Prostate gland (tissue), 2 donors: ENCODE measurements at regions not wholly inside any gene's neighbourhood (a gene's known extent, or its start where the extent isn't known, plus 50 kb on each side); places are given as distances from the start of the nearest gene placed in this dataset.

Experiments
- POLR2A ChIP-seq: fragments of 450-650 bp; IDR thresholded peaks from one replicate; pipeline ENCODE4 v1.6.1; 2016; ENCODE audit warnings: antibody characterized with exemption, mild to moderate bottlenecking
- POLR2AphosphoS5 ChIP-seq: sonication (generic); formaldehyde crosslinking; IDR thresholded peaks from one replicate; pipeline ENCODE4 v1.6.1; 2017; ENCODE audit warnings: antibody characterized with exemption
- TF ChIP-seq, protein P1 (sequence below), 4 experiments: fragments of 200-600 bp in 2 of 4; fragments of 450-650 bp in 2 of 4; sonication (generic) in 2 of 4; IDR thresholded peaks; 1 replicate in 3 of 4; 2 replicates in 1 of 4; pipeline ENCODE4 v1.5.1; 2016 to 2019; ENCODE audit warnings: antibody characterized with exemption in 4 of 4, mild to moderate bottlenecking in 2 of 4, moderate library complexity in 2 of 4

DNA sequence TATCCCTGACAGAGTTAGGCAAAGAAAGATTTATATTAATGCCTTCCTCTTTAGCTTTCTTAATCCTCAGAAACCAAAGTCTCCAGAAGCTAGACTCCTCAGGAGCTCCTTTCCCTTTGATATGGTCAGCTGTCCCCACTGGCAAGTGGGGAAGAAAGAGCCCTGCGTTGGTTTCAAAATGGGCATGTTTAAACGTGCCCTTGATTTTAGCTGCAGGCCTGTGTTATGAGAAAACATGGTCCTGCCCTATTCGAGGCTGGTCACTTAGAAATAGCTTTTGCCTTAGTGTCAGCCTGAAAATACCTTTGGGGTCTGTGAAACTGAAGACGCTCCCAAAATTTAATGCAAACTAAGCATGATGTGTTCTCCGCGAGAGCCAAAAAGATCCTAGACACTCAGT, 135.5 kb upstream of the RARB start:
- TF ChIP-seq, protein P1, sequence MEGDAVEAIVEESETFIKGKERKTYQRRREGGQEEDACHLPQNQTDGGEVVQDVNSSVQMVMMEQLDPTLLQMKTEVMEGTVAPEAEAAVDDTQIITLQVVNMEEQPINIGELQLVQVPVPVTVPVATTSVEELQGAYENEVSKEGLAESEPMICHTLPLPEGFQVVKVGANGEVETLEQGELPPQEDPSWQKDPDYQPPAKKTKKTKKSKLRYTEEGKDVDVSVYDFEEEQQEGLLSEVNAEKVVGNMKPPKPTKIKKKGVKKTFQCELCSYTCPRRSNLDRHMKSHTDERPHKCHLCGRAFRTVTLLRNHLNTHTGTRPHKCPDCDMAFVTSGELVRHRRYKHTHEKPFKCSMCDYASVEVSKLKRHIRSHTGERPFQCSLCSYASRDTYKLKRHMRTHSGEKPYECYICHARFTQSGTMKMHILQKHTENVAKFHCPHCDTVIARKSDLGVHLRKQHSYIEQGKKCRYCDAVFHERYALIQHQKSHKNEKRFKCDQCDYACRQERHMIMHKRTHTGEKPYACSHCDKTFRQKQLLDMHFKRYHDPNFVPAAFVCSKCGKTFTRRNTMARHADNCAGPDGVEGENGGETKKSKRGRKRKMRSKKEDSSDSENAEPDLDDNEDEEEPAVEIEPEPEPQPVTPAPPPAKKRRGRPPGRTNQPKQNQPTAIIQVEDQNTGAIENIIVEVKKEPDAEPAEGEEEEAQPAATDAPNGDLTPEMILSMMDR (IDR thresholded peaks at IDR 0.05) = no peak
- TF ChIP-seq POLR2A (no peak), POLR2AphosphoS5 (no peak)
